ENCODE measurements at regions not wholly inside any gene's neighbourhood (a gene's known extent, or its start where the extent isn't known, plus 50 kb on each side); places are given as distances from the start of the nearest gene placed in this dataset.
"Not testable (repeated sequence)": the region's sequence is repeated elsewhere in the genome, so short reads cannot be mapped to it uniquely, and the experiment has no call there.

DNA sequence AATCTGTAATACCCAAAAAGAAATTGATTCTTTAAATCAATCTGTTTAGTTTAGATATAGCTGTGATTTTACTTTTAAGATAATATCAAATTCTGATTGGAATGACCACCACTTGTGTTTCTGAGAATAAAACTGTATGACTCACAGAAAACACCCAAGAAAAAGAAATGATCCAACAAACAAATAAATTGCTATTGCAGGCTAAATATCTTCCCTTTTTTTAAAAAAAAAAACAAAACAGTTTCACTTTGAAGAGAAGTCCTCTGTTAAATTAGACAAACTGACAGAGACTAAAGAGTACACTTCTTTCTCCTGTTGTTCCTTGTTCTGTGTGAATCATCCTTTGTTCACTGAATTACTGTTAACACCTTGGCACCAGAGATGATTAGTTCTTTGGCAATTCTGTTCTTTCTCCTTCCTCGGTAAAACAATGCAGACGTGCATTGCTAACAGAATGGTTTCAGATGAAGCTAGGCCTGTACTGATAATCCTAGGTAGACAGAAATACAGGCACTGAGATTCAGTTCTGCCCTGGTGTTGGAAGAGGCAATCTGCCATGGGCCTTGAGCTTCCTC is 895.2 kb upstream of the CITED2 start:
- no peak for DNase-seq

- DNase-seq: no peak
Measured at GRCh38 chr6:140264431-140264830, 890.0 kb upstream of the CITED2 start.

GRCh38 chr6:140258302-140258701 is 883.9 kb upstream of the CITED2 start:
- not testable (repeated sequence) for DNase-seq

GRCh38 chr6:140256248-140256647 is 881.8 kb upstream of the CITED2 start:
- no peak for DNase-seq

- no peak for DNase-seq
Measured at GRCh38 chr6:140253096-140253495, 878.6 kb upstream of the CITED2 start.

GRCh38 chr6:140252099-140252498 is 877.7 kb upstream of the CITED2 start:
- no peak for DNase-seq

GRCh38 chr6:140245296-140246040 is 871.0 kb upstream of the CITED2 start:
- no peak for DNase-seq

DNA sequence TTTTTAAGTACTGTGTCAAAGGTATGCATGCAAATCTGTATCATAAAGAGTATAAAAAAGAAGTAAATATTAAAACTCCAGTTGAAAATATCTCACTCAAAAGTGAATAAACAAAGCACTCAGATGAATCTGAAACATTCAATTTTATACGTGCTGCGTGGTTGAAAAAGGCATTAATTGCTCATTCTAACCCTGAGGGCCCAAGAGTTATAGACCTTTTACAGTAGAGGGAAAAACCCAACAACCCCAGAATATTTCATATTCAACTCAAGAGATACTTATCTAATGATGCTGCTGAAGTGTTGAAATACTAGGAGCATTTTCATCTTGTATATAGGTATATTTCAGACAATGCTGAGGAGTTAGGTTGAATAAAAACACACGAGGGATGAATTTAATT is 862.8 kb upstream of the CITED2 start:
- no peak for DNase-seq

DNA sequence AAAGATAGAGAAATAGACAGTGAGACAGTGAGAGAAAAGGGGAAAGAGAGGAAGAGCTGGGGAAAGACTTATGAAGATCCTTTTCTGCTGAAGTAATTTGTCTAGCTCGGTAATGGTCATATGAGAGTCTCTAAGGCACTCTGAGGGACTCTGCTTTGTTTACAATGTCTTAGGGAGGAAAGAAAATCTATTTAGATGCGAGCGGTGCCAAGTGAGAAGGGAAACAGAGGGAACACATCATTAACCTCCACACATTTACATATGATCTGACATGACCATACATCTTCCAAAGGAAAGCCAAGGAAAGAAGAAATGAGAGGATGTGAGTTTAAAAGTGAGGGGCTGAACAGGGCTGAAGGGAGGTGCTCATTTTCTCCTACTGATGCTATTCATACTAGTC is 862.3 kb upstream of the CITED2 start:
- no peak for DNase-seq

- DNase-seq: no peak
Measured at GRCh38 chr6:140230282-140230681, 855.8 kb upstream of the CITED2 start.

DNA sequence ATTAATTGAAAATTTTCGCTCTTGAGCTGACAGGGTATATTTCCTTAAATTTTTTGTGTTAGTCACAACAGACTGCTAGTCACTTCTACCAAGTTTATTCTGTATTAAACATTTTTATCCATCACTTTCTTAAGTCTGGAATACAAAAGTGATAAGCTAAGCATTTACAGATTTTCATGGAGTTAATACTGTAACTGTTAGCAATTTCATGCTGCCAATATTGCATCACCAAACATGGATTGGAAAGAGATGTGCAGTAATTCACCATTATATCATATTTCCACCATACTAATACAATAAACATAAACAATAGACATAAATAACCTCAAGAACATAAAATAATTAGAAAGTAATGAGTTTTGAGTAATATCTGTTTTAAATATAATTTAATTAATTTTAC is 854.0 kb upstream of the CITED2 start:
- no peak for DNase-seq

DNA sequence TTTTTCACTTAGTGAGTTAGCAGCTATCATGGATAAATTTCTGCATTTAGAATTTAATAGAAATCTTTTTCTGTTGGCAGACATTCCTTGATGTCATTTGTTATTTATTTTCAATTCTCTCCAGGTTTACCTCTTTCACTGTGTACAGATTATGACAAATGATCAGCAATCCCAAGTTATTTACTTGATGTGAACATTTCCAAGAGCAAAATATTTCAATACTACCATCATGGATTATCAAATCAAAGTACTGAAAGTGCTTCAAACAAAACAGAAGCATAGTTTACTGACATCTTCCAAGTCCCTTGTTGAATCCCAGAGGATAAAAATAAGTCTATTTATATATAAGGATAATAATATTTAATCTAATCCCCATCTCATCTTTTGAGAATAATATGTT is 852.2 kb upstream of the CITED2 start:
- DNase-seq: no peak

DNA sequence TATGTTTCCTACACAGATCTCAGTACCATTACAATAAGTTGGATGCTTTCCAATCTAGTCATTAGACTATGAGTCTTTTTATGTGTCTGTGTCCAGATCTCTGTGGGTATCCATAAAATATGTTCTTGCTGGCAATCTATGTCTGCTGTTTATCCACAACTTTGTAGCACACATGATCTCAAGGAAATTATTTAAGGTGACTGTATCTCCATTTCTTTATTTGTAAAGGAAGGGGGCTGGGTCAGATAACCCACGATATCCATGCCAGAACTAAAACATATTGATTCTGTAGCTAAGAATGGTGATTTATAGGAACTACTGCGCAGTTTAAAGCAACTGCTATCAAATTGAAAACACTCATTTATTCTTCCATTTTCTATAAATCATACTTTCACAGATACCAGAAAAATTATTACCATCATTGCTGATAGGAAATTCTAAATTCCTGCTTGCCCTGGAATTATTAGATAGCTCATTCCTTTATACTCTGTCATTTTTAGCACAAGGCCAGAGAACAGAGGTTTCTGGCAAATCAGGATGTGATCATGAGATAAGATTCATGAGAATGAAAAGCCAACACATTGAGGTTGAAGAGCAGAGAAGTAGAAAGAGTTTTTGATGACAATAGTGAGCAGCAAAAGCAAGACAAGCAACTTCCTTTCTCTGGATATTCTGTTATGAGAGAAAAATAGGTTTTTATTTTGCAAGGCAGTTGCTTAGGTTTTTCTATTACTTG is 851.4 kb upstream of the CITED2 start:
- DNase-seq: no peak

- no peak for DNase-seq
Measured at GRCh38 chr6:140217283-140217682, 842.8 kb upstream of the CITED2 start.

GRCh38 chr6:140209775-140210174 is 835.3 kb upstream of the CITED2 start:
- no peak for DNase-seq

GRCh38 chr6:140208286-140208685 is 833.8 kb upstream of the CITED2 start:
- DNase-seq: no peak

- DNase-seq: no peak
Measured at GRCh38 chr6:140205795-140206593, 831.5 kb upstream of the CITED2 start.

DNA sequence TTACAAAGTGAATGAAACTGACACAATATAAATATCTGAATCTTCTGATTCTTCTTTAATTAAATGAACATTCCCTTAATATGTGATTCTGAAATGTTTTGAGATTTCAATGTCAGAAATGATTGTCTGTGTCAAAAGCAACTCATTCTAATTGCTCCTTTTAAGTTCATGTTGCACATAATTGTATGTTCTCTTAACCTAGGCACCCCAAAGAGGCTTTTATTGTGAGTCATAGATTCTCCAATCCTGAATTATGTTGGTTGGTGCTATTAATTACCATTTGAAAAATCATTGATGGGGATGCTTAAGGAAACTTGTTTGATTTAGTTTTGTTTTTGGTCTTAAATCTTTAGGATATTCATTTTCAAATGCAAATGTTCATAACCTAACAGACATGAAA is 829.7 kb upstream of the CITED2 start:
- no peak for DNase-seq

- peak; percentile 1 for DNase-seq
Measured at GRCh38 chr6:140203661-140204147, 829.3 kb upstream of the CITED2 start.

DNA sequence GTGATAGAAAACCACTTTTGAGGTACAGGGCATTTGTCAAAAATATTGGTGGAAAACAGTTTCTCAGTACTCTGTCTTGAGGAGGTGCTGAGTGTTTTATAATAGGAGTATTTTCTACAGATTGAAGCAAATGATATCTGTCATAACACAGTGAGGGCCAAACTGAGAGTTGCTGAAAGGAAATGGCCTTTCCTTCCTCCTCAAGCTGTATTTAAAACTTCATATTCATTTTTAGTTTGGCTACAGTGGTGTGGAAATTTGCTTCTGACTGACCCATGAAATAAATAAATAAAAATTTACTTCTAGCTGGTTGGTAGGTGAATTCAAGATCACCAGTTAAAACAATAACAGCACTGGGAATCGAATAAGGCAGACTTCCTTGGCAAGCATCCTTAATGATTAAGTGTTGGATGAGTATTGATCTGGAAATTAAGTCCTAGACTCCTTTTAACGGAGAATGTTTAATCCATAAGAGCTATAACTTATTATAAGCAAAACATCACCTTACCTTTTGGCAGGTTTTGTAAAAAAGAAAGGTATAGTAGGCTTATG is 828.6 kb upstream of the CITED2 start:
- DNase-seq: no peak

DNA sequence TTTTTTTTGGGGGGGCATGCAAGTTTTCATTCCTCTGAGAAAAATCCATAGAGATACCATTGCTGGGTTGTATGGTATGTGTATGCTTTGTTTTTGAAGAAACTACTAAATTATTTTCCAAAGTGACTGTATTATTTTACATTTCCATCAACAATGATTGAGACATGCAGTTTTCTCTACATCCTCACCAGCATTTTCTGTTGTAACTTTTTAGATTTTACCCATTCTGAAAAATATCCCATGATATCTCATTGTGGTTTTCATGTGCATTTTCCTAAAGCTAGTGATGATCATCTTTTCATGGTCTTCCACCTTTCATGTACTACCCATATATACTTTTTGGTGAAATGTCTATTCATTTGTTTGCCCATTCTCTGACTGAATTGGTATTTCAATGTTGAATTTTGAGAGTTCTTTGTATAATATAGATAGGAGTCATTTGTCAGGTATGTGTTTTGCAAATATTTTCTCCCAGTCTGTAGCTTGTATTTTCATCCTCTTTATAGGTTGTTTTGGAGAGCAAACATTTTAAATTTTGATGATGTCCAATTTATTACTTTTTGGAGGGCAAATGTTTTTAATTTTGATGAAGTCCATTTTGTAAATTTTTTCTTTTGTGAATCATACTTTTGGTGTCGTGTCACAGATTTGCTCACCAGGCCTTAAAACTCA is 827.5 kb upstream of the CITED2 start:
- no peak for DNase-seq

DNA sequence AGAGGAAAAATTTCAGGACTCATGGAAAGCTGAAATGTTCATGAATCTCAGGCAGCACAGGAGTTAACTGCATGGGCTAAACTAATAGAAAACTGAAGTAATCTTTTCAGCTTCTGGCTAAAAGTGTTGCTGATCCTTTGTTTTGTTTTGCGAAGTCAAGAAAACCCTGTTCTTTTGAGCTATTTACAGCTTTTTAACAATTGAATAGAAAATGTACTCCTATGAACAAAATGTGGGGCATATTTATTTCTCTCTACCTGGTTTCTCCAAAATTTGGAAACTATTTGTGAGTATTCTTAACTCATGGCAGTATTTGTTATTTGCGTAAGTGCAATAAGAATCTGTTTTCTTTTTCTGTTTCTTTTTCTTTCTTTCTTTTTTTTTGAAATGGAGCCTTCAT is 818.8 kb upstream of the CITED2 start:
- DNase-seq: no peak

Data from NCI-H2029 (cell line).